Liver (tissue), 7 donors: ENCODE measurements at regions not wholly inside any gene's neighbourhood (a gene's known extent, or its start where the extent isn't known, plus 50 kb on each side); places are given as distances from the start of the nearest gene placed in this dataset.

ENCODE experiments used
- DNase-seq: peaks from one replicate; pipeline ENCODE4 v3.0.0-alpha.2; 2017; ENCODE audit warnings: low spot score
- H3K27ac ChIP-seq, 2 donors: one replicate each; pipeline ENCODE4 v1.7.0; 2013; ENCODE audit warnings: inconsistent platforms in 2 of 2, low read length in 2 of 2, control low read depth in 1 of 2, low read depth in 1 of 2, mild to moderate bottlenecking in 1 of 2
- H3K27me3 ChIP-seq, 4 donors: one replicate each; pipeline versions ENCODE4 v1.6.1 to v1.7.0; 2013; ENCODE audit warnings: low read length in 3 of 4, inconsistent platforms in 1 of 4, mild to moderate bottlenecking in 1 of 4, moderate library complexity in 1 of 4; ENCODE audit not compliant: control insufficient read depth in 4 of 4, insufficient read depth in 4 of 4
- H3K36me3 ChIP-seq, 4 donors: one replicate each; pipeline versions ENCODE4 v1.6.1 to v1.7.0; 2013; ENCODE audit warnings: low read length in 3 of 4, mild to moderate bottlenecking in 3 of 4, low read depth in 1 of 4, moderate library complexity in 1 of 4; ENCODE audit not compliant: control insufficient read depth in 4 of 4, insufficient read depth in 3 of 4
- H3K4me1 ChIP-seq, 4 donors: one replicate each; pipeline versions ENCODE4 v1.6.1 to v1.7.0; 2013; ENCODE audit warnings: low read length in 3 of 4, mild to moderate bottlenecking in 3 of 4, moderate library complexity in 1 of 4; ENCODE audit not compliant: control insufficient read depth in 4 of 4, insufficient read depth in 4 of 4
- H3K4me3 ChIP-seq, 3 donors: one replicate each; pipeline versions ENCODE4 v1.6.1 to v1.7.0; 2013; ENCODE audit warnings: low read length in 3 of 3, control low read depth in 1 of 3, low read depth in 1 of 3, mild to moderate bottlenecking in 1 of 3
- H3K9ac ChIP-seq, 2 donors: one replicate each; pipeline ENCODE4 v1.7.0; 2013; ENCODE audit warnings: low read length in 2 of 2, mild to moderate bottlenecking in 2 of 2, moderate library complexity in 2 of 2, control low read depth in 1 of 2, low read depth in 1 of 2
- H3K9me3 ChIP-seq, 4 donors: one replicate each; pipeline versions ENCODE4 v1.6.1 to v1.7.0; 2013; ENCODE audit warnings: low read length in 3 of 4; ENCODE audit not compliant: control insufficient read depth in 4 of 4
- ATF3 ChIP-seq: IDR thresholded peaks from 2 replicates; pipeline ENCODE4 v1.6.1; 2016; ENCODE audit warnings: antibody characterized with exemption
- EGR1 ChIP-seq, 2 donors: IDR thresholded peaks; 2 replicates each; pipeline ENCODE4 v1.6.1; 2016 to 2018; ENCODE audit warnings: antibody characterized with exemption in 2 of 2, low read depth in 2 of 2
- FOXA1 ChIP-seq: IDR thresholded peaks from 2 replicates; pipeline ENCODE4 v1.6.1; 2016; ENCODE audit warnings: antibody characterized with exemption
- FOXA2 ChIP-seq: IDR thresholded peaks from 2 replicates; pipeline ENCODE4 v1.6.1; 2016; ENCODE audit warnings: antibody characterized with exemption
- GABPA ChIP-seq, 2 donors: IDR thresholded peaks in 1 of 2; conservative IDR thresholded peaks in 1 of 2; 2 replicates each; pipeline ENCODE4 v1.6.1; 2016; ENCODE audit warnings: antibody characterized with exemption in 2 of 2, mild to moderate bottlenecking in 1 of 2, moderate library complexity in 1 of 2
- HNF4G ChIP-seq: IDR thresholded peaks from 2 replicates; pipeline ENCODE4 v1.6.1; 2016; ENCODE audit warnings: antibody characterized with exemption
- JUND ChIP-seq, 2 donors: IDR thresholded peaks; 2 replicates each; pipeline ENCODE4 v1.6.1; 2016; ENCODE audit warnings: antibody characterized with exemption in 2 of 2
- MAX ChIP-seq: IDR thresholded peaks from 2 replicates; pipeline ENCODE4 v1.6.1; 2016; ENCODE audit warnings: antibody characterized with exemption
- NR2F2 ChIP-seq: IDR thresholded peaks from 2 replicates; pipeline ENCODE4 v1.6.1; 2016; ENCODE audit warnings: antibody characterized with exemption
- RAD21 ChIP-seq, 2 donors: IDR thresholded peaks; 2 replicates each; pipeline ENCODE4 v1.6.1; 2016; ENCODE audit warnings: antibody characterized with exemption in 2 of 2, mild to moderate bottlenecking in 2 of 2
- REST ChIP-seq: IDR thresholded peaks from 2 replicates; pipeline ENCODE4 v1.6.1; 2016; ENCODE audit warnings: antibody characterized with exemption, mild to moderate bottlenecking
- RXRA ChIP-seq, 2 donors: IDR thresholded peaks; 2 replicates each; pipeline ENCODE4 v1.6.1; 2017 to 2018; ENCODE audit warnings: antibody characterized with exemption in 2 of 2, mild to moderate bottlenecking in 1 of 2
- TAF1 ChIP-seq: conservative IDR thresholded peaks from 2 replicates; pipeline ENCODE4 v1.6.1; 2016; ENCODE audit warnings: antibody characterized with exemption, mild to moderate bottlenecking
- YY1 ChIP-seq: IDR thresholded peaks from 2 replicates; pipeline ENCODE4 v1.6.1; 2016; ENCODE audit warnings: antibody characterized with exemption, mild to moderate bottlenecking
- ZBTB33 ChIP-seq: IDR thresholded peaks from 2 replicates; pipeline ENCODE4 v1.6.1; 2016; ENCODE audit warnings: antibody characterized with exemption
- WGBS: extraction: QIAGEN DNeasy Blood & Tissue Kit; methylation state at CpG from one replicate; pipeline ENCODE4 v1.1.7; 2013; 5-methylcytosine and 5-hydroxymethylcytosine counted together
- donor health status: healthy.
- donor health status: healthy.
- donor health status: healthy.
- donor health status: healthy.

- TF ChIP-seq EGR1 (IDR thresholded peaks at IDR 0.05; ENCODE audit: low read depth in 2 of 2), result no peak
- TF ChIP-seq ZBTB33, result no peak
- WGBS, result 88% methylated on average over 3 of the region's 3 CpGs
- H3K9me3 ChIP-seq, result no peaks in the 10 kb centered on the region
- H3K36me3 ChIP-seq, result no peaks in the 10 kb centered on the region
- DNase-seq, result no peak
- H3K27me3 ChIP-seq, result no peaks in the 10 kb centered on the region
- no peaks in the 10 kb centered on the region for H3K4me1 ChIP-seq
- H3K4me3 ChIP-seq, result no peak overlapping the region
- no peak overlapping the region for H3K27ac ChIP-seq
- no peak overlapping the region for H3K9ac ChIP-seq
These were observed 259.6 kb upstream of the FOXQ1 start for GRCh38 chr6:1052262-1052661.

- Histone ChIP-seq H3K4me3 (no peak overlapping the region), H3K36me3 (no peaks in the 10 kb centered on the region), H3K27me3 (no peaks in the 10 kb centered on the region), H3K9ac (no peak overlapping the region), H3K4me1 (peaks cover 0 to under 1% (median 0%) of the 10 kb centered on the region in 4 donors), H3K27ac (no peak overlapping the region), H3K9me3 (no peaks in the 10 kb centered on the region)
- whole genome bisulfite sequencing, result 80% methylated on average over 5 of the region's 5 CpGs
- TF ChIP-seq YY1 (no peak), RXRA (IDR thresholded peaks at IDR 0.05) (no peak), NR2F2 (no peak), ZBTB33 (no peak), HNF4G (no peak), FOXA1 (no peak), GABPA (IDR thresholded peaks at IDR 0.05 in 1 of 2, conservative IDR thresholded peaks at IDR 0.05 in 1 of 2) (no peak), EGR1 (IDR thresholded peaks at IDR 0.05; ENCODE audit: low read depth in 2 of 2) (no peak), JUND (IDR thresholded peaks at IDR 0.05) (no peak), MAX (no peak), REST (no peak), FOXA2 (no peak), ATF3 (no peak), TAF1 (no peak), RAD21 (IDR thresholded peaks at IDR 0.05) (no peak)
- DNase-seq, result no peak
These were observed 262.0 kb upstream of the FOXQ1 start for GRCh38 chr6:1049900-1050299.
